Testis (tissue), 2 donors: ENCODE measurements at regions not wholly inside any gene's neighbourhood (a gene's known extent, or its start where the extent isn't known, plus 50 kb on each side); places are given as distances from the start of the nearest gene placed in this dataset.

ENCODE experiments used
- CTCF ChIP-seq, 3 experiments: fragments of 450-650 bp in 2 of 3; fragments of 200-600 bp in 1 of 3; sonication (generic) in 1 of 3; IDR thresholded peaks; one replicate each; pipeline ENCODE4 v1.5.1; 2016 to 2019; ENCODE audit warnings: antibody characterized with exemption in 3 of 3, mild to moderate bottlenecking in 2 of 3, moderate library complexity in 1 of 3
- POLR2A ChIP-seq: fragments of 450-650 bp; IDR thresholded peaks from one replicate; pipeline ENCODE4 v1.6.1; 2017; ENCODE audit warnings: antibody characterized with exemption, mild to moderate bottlenecking, moderate library complexity

GRCh38 chr18:22844190-22844589 lies 88.9 kb upstream of the RBBP8 start:
- TF ChIP-seq CTCF (IDR thresholded peaks at IDR 0.05) = no peak
- no peak for TF ChIP-seq POLR2A
